ENCODE measurements at regions not wholly inside any gene's neighbourhood (a gene's known extent, or its start where the extent isn't known, plus 50 kb on each side); places are given as distances from the start of the nearest gene placed in this dataset.

DNA sequence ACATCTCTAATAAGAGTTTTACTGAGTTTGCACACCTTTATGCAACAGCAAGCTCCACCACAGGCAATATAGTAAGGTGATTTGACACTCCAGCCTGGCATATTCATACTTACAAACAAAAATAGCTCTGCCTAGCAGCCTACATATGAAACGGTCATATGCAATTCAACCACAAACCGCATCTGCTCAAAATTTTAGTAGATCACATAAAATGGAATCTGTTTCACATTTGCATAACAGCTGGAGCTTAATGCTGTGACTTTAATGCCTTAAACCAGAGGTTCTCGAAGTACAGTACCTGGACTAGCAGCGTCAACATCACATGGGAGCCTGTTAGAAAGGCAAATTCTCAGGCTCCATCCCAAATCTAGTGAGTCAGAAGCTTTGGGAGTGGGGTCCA is 578.4 kb downstream of the CDH11 start:
- Histone ChIP-seq H3K36me3 (ENCODE audit: control insufficient read depth, insufficient read depth, low read length) (no peaks in the 10 kb centered on the region), H3K27me3 (ENCODE audit: control insufficient read depth, insufficient read depth, low read length) (no peaks in the 10 kb centered on the region), H3K4me1 (ENCODE audit: control insufficient read depth, insufficient read depth, low read length) (no peaks in the 10 kb centered on the region), H3K9me3 (ENCODE audit: control insufficient read depth, low read length) (no peaks in the 10 kb centered on the region), H3K9ac (ENCODE audit: low read length) (no peak overlapping the region), H3K4me3 (ENCODE audit: low read length) (no peak overlapping the region)

DNA sequence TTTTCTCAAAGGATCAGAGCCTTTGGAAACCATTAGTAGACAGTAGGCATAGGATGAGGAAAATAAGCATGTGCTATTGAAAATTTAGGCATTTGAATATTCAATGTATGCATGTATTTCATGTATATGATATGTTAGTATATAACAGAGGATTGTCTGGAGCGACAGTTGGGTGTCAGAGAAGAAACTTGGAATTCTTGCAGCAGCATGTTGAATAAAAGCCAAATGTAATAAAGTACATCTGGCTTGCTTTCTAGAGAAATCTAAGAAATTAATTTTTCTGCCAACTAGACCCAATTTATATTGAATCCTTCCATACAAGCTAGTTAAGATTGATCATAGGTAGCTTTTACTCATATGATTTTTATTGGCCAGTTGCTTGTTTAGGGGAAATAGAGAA is 578.8 kb downstream of the CDH11 start:
- no peaks in the 10 kb centered on the region for H3K27me3 ChIP-seq (ENCODE audit: control insufficient read depth, insufficient read depth, low read length)
- H3K36me3 ChIP-seq (ENCODE audit: control insufficient read depth, insufficient read depth, low read length) = no peaks in the 10 kb centered on the region
- no peak overlapping the region for H3K9ac ChIP-seq (ENCODE audit: low read length)
- no peak overlapping the region for H3K4me3 ChIP-seq (ENCODE audit: low read length)
- H3K4me1 ChIP-seq (ENCODE audit: control insufficient read depth, insufficient read depth, low read length) = no peaks in the 10 kb centered on the region
- H3K9me3 ChIP-seq (ENCODE audit: control insufficient read depth, low read length) = no peaks in the 10 kb centered on the region

DNA sequence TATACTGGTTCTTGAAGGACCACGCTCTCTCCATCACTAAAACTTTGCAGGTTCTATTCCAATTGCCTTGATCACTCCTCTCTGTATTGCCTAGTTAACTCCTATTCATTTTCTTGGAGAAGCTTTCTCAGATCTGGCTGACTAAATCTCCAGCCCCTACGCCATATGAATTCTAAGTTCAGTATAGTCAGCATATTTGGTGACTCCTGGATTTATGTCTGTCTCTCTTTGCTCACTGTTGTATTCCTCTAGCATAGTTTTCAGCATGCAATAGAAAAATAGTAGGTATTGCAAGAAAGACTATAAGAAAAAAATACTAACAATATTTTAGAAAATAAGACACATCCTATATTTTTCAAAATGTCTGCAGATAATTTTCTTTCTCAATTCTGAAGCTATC is 579.7 kb downstream of the CDH11 start:
- no peaks in the 10 kb centered on the region for H3K4me1 ChIP-seq (ENCODE audit: control insufficient read depth, insufficient read depth, low read length)
- no peaks in the 10 kb centered on the region for H3K36me3 ChIP-seq (ENCODE audit: control insufficient read depth, insufficient read depth, low read length)
- no peak overlapping the region for H3K4me3 ChIP-seq (ENCODE audit: low read length)
- no peak overlapping the region for H3K9ac ChIP-seq (ENCODE audit: low read length)
- H3K9me3 ChIP-seq (ENCODE audit: control insufficient read depth, low read length) = no peaks in the 10 kb centered on the region
- H3K27me3 ChIP-seq (ENCODE audit: control insufficient read depth, insufficient read depth, low read length) = no peaks in the 10 kb centered on the region

DNA sequence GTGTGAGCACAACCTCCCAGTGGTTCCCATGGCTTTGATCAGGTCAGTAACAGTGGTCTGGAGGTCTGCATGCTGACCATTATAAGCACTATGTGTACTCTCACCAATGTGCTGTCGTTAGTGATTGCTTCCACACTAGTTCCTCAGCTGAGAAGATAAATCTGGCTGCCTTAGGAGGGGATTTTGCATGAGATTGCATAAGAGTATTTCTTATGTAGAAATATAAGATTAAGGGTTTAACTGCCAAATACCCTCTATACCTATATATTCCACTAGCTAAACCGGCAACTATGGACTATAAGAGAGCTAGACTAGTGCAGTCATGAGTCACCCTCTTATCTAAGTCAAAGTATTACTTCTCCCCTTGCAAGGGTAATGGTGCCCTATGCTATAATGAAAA is 580.2 kb downstream of the CDH11 start:
- no peak overlapping the region for H3K9ac ChIP-seq (ENCODE audit: low read length)
- no peaks in the 10 kb centered on the region for H3K4me1 ChIP-seq (ENCODE audit: control insufficient read depth, insufficient read depth, low read length)
- no peaks in the 10 kb centered on the region for H3K36me3 ChIP-seq (ENCODE audit: control insufficient read depth, insufficient read depth, low read length)
- H3K9me3 ChIP-seq (ENCODE audit: control insufficient read depth, low read length) = no peaks in the 10 kb centered on the region
- H3K27me3 ChIP-seq (ENCODE audit: control insufficient read depth, insufficient read depth, low read length) = no peaks in the 10 kb centered on the region
- H3K4me3 ChIP-seq (ENCODE audit: low read length) = no peak overlapping the region

DNA sequence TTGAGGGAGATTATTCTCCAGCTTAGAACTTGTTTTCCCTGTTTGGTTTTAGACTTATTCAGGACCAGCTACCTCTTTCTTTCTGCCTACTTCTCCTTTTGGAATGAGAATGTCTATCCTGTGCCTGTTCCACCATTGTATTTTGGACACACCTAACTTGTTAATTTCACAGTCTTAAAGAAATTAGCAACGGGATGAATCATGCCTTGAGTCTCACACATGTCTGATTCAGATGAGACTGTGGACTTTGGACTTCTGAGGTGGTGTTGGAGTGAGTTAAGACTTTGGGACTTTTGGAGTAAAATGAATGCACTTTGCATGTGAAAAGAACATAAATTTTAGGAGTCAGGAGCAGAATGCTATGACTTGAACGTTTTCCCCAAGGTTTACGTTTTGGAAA is 581.4 kb downstream of the CDH11 start:
- no peak overlapping the region for H3K9ac ChIP-seq (ENCODE audit: low read length)
- no peaks in the 10 kb centered on the region for H3K4me1 ChIP-seq (ENCODE audit: control insufficient read depth, insufficient read depth, low read length)
- no peak overlapping the region for H3K4me3 ChIP-seq (ENCODE audit: low read length)
- H3K9me3 ChIP-seq (ENCODE audit: control insufficient read depth, low read length) = no peaks in the 10 kb centered on the region
- no peaks in the 10 kb centered on the region for H3K36me3 ChIP-seq (ENCODE audit: control insufficient read depth, insufficient read depth, low read length)
- no peaks in the 10 kb centered on the region for H3K27me3 ChIP-seq (ENCODE audit: control insufficient read depth, insufficient read depth, low read length)

DNA sequence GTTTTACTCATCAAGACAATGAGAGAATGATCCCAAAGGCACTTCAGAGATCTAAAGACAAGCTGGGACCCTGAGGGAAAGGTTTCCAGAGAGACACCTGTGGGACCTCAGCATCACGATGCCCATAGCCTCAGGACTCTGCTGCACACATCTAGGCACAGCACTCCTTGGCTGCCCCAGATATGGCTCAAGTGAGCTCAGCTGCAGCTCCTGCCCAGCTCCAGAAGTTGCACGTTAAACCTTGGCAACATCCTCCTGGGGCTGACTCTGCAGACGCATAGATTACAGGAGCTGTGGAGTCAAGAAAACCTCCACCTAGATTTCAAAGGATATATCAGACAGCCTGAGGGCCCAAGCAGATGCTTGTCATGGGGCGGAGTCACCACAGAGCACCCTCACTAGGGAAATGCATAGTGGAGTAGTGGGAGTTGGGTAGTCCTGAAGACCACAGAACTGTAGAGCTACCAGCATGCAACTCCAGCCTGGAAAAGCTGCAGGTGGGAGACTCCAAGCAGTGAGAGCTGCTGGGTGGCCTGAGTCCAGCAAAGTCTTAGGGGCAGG is 582.0 kb downstream of the CDH11 start:
- H3K4me1 ChIP-seq (ENCODE audit: control insufficient read depth, insufficient read depth, low read length) = no peaks in the 10 kb centered on the region
- H3K9ac ChIP-seq (ENCODE audit: low read length) = no peak overlapping the region
- no peaks in the 10 kb centered on the region for H3K9me3 ChIP-seq (ENCODE audit: control insufficient read depth, low read length)
- no peak overlapping the region for H3K4me3 ChIP-seq (ENCODE audit: low read length)
- no peaks in the 10 kb centered on the region for H3K27me3 ChIP-seq (ENCODE audit: control insufficient read depth, insufficient read depth, low read length)
- H3K36me3 ChIP-seq (ENCODE audit: control insufficient read depth, insufficient read depth, low read length) = no peaks in the 10 kb centered on the region

- Histone ChIP-seq H3K36me3 (ENCODE audit: control insufficient read depth, insufficient read depth, low read length) (no peaks in the 10 kb centered on the region), H3K4me1 (ENCODE audit: control insufficient read depth, insufficient read depth, low read length) (no peaks in the 10 kb centered on the region), H3K9ac (ENCODE audit: low read length) (no peak overlapping the region), H3K27me3 (ENCODE audit: control insufficient read depth, insufficient read depth, low read length) (no peaks in the 10 kb centered on the region), H3K4me3 (ENCODE audit: low read length) (no peak overlapping the region), H3K9me3 (ENCODE audit: control insufficient read depth, low read length) (no peaks in the 10 kb centered on the region)
These were observed 587.6 kb downstream of the CDH11 start for GRCh38 chr16:64534180-64534780.

- H3K36me3 ChIP-seq (ENCODE audit: control insufficient read depth, insufficient read depth, low read length) = no peaks in the 10 kb centered on the region
- H3K9me3 ChIP-seq (ENCODE audit: control insufficient read depth, low read length) = no peaks in the 10 kb centered on the region
- H3K27me3 ChIP-seq (ENCODE audit: control insufficient read depth, insufficient read depth, low read length) = no peaks in the 10 kb centered on the region
- no peak overlapping the region for H3K4me3 ChIP-seq (ENCODE audit: low read length)
- no peaks in the 10 kb centered on the region for H3K4me1 ChIP-seq (ENCODE audit: control insufficient read depth, insufficient read depth, low read length)
- no peak overlapping the region for H3K9ac ChIP-seq (ENCODE audit: low read length)
These were observed 589.2 kb downstream of the CDH11 start for GRCh38 chr16:64532691-64533090.

DNA sequence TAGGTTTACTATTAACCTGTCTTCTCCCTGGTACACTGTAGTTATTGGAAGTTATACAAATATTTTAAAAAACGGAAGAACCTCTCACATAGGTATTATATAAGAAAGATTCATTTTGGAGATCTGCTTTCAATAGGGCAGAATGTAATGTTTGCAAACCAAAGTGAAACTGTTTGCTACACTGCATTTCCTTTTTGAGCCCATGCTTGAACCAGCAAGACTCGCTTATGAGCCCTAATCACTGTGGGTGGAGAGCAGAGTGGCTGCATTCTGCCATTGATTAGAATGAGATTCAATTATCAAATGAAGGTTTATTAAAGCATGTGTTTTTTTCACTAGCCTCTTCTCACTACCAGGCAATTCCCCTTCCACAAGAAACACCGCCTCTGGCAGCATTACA is 589.7 kb downstream of the CDH11 start:
- Histone ChIP-seq H3K4me3 (ENCODE audit: low read length) (no peak overlapping the region), H3K27me3 (ENCODE audit: control insufficient read depth, insufficient read depth, low read length) (no peaks in the 10 kb centered on the region), H3K9me3 (ENCODE audit: control insufficient read depth, low read length) (no peaks in the 10 kb centered on the region), H3K4me1 (ENCODE audit: control insufficient read depth, insufficient read depth, low read length) (no peaks in the 10 kb centered on the region), H3K9ac (ENCODE audit: low read length) (no peak overlapping the region), H3K36me3 (ENCODE audit: control insufficient read depth, insufficient read depth, low read length) (no peaks in the 10 kb centered on the region)

- no peaks in the 10 kb centered on the region for H3K9me3 ChIP-seq (ENCODE audit: control insufficient read depth, low read length)
- H3K36me3 ChIP-seq (ENCODE audit: control insufficient read depth, insufficient read depth, low read length) = no peaks in the 10 kb centered on the region
- no peaks in the 10 kb centered on the region for H3K4me1 ChIP-seq (ENCODE audit: control insufficient read depth, insufficient read depth, low read length)
- H3K9ac ChIP-seq (ENCODE audit: low read length) = no peak overlapping the region
- H3K27me3 ChIP-seq (ENCODE audit: control insufficient read depth, insufficient read depth, low read length) = no peaks in the 10 kb centered on the region
- H3K4me3 ChIP-seq (ENCODE audit: low read length) = no peak overlapping the region
These were observed 590.5 kb downstream of the CDH11 start for GRCh38 chr16:64531401-64531800.

- Histone ChIP-seq H3K9me3 (ENCODE audit: control insufficient read depth, low read length) (no peaks in the 10 kb centered on the region), H3K4me3 (ENCODE audit: low read length) (no peak overlapping the region), H3K36me3 (ENCODE audit: control insufficient read depth, insufficient read depth, low read length) (no peaks in the 10 kb centered on the region)
These were observed 599.3 kb downstream of the CDH11 start for GRCh38 chr16:64522548-64522947.

DNA sequence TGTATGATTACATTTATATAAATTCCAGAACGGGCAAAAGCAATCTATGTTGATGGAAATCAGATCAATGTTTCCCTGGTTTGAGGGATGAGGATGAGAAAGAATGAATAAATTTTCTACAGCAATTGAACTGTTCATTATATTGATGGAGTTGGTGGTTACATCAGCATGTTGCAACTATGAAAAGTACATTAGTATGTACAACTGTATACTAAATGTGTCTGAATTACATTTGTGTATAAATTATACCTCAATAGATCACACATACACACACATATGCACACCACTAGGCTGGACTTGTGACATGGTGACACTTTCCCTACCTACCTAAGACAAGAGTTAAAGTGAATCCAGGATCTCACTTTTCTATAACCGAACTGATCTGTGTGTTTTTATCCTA is 608.0 kb downstream of the CDH11 start:
- Histone ChIP-seq H3K9me3 (ENCODE audit: control insufficient read depth, low read length) (no peaks in the 10 kb centered on the region), H3K27me3 (ENCODE audit: control insufficient read depth, insufficient read depth, low read length) (no peaks in the 10 kb centered on the region), H3K4me1 (ENCODE audit: control insufficient read depth, insufficient read depth, low read length) (no peaks in the 10 kb centered on the region), H3K9ac (ENCODE audit: low read length) (no peak overlapping the region), H3K36me3 (ENCODE audit: control insufficient read depth, insufficient read depth, low read length) (no peaks in the 10 kb centered on the region), H3K4me3 (ENCODE audit: low read length) (no peak overlapping the region)

More at GRCh38 chr16:64522548-64522947, 599.3 kb downstream of the CDH11 start:
- Histone ChIP-seq H3K4me1 (ENCODE audit: control insufficient read depth, insufficient read depth, low read length) (no peaks in the 10 kb centered on the region), H3K27me3 (ENCODE audit: control insufficient read depth, insufficient read depth, low read length) (no peaks in the 10 kb centered on the region), H3K9ac (ENCODE audit: low read length) (no peak overlapping the region)

Measured in mucosa of stomach (tissue), 1 donor.